HG02588 (cell line): ENCODE measurements at regions not wholly inside any gene's neighbourhood (a gene's known extent, or its start where the extent isn't known, plus 50 kb on each side); places are given as distances from the start of the nearest gene placed in this dataset.

Source experiments
- ATAC-seq: cut with Tn5 transposase; IDR thresholded peaks from one replicate; pipeline ENCODE4 v1.9.1; 2021; ENCODE audit warnings: mild to moderate bottlenecking, moderate library complexity; ENCODE audit not compliant: unreplicated experiment

GRCh38 chr5:105033637-105034400 lies 1471.2 kb upstream of the NUDT12 start:
- ATAC-seq, result no peak

- ATAC-seq, result no peak
Observed at GRCh38 chr5:105032917-105033316, 1470.3 kb upstream of the NUDT12 start.

GRCh38 chr5:105030153-105030552 lies 1467.6 kb upstream of the NUDT12 start:
- ATAC-seq, result no peak

GRCh38 chr5:105015098-105015497 lies 1452.5 kb upstream of the NUDT12 start:
- no peak for ATAC-seq

- no peak for ATAC-seq
Observed at GRCh38 chr5:104998572-104998971, 1436.0 kb upstream of the NUDT12 start.

GRCh38 chr5:104998169-104998568 lies 1435.6 kb upstream of the NUDT12 start:
- no peak for ATAC-seq

- no peak for ATAC-seq
Observed at GRCh38 chr5:104987074-104987473, 1424.5 kb upstream of the NUDT12 start.

GRCh38 chr5:104977529-104977928 lies 1414.9 kb upstream of the NUDT12 start:
- no peak for ATAC-seq

GRCh38 chr5:104967806-104968410 lies 1405.3 kb upstream of the NUDT12 start:
- no peak for ATAC-seq

GRCh38 chr5:104965006-104965405 lies 1402.4 kb upstream of the NUDT12 start:
- ATAC-seq, result no peak

GRCh38 chr5:104955479-104955878 lies 1392.9 kb upstream of the NUDT12 start:
- ATAC-seq, result no peak

- no peak for ATAC-seq
Observed at GRCh38 chr5:104952876-104953275, 1390.3 kb upstream of the NUDT12 start.

- no peak for ATAC-seq
Observed at GRCh38 chr5:104951829-104952228, 1389.2 kb upstream of the NUDT12 start.

- no peak for ATAC-seq
Observed at GRCh38 chr5:104947076-104947475, 1384.5 kb upstream of the NUDT12 start.

- ATAC-seq, result no peak
Observed at GRCh38 chr5:104942735-104943134, 1380.1 kb upstream of the NUDT12 start.

- no peak for ATAC-seq
Observed at GRCh38 chr5:104941030-104941645, 1378.5 kb upstream of the NUDT12 start.

- no peak for ATAC-seq
Observed at GRCh38 chr5:104937598-104937997, 1375.0 kb upstream of the NUDT12 start.

- ATAC-seq, result no peak
Observed at GRCh38 chr5:104932431-104932830, 1369.8 kb upstream of the NUDT12 start.

- no peak for ATAC-seq
Observed at GRCh38 chr5:104928906-104929520, 1366.4 kb upstream of the NUDT12 start.

GRCh38 chr5:104915226-104915625 lies 1352.6 kb upstream of the NUDT12 start:
- no peak for ATAC-seq

- no peak for ATAC-seq
Observed at GRCh38 chr5:104914536-104915070, 1352.0 kb upstream of the NUDT12 start.
